ENCODE measurements at regions not wholly inside any gene's neighbourhood (a gene's known extent, or its start where the extent isn't known, plus 50 kb on each side); places are given as distances from the start of the nearest gene placed in this dataset.
"Not testable (repeated sequence)": the region's sequence is repeated elsewhere in the genome, so short reads cannot be mapped to it uniquely, and the experiment has no call there.

DNA sequence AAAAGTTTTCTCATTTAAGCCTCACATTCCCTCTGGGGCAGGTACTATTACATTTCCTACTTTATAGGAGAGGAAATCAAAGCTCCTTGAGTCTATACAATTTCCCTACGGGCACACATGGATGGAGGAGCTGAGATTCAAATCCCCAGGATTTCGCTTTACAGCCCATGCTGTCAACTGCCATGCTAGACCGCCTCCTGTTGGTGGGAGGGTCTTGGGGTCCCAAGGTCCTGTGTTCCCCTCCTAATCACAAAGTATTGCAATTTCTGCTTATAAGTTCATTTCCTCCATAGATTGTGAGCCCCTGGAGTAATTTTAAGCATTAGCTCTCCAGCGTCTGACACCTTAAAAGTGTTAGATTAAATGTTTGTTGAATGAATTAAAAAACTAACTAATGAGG, 95.9 kb upstream of the SMARCA2 start:
- DNase-seq (ENCODE audit: low read depth): no peak

- no peak for DNase-seq (ENCODE audit: low read depth)
Measured at GRCh38 chr9:1920386-1920785, 94.8 kb upstream of the SMARCA2 start.

- DNase-seq (ENCODE audit: low read depth): no peak
Measured at GRCh38 chr9:1922026-1922425, 93.1 kb upstream of the SMARCA2 start.

DNA sequence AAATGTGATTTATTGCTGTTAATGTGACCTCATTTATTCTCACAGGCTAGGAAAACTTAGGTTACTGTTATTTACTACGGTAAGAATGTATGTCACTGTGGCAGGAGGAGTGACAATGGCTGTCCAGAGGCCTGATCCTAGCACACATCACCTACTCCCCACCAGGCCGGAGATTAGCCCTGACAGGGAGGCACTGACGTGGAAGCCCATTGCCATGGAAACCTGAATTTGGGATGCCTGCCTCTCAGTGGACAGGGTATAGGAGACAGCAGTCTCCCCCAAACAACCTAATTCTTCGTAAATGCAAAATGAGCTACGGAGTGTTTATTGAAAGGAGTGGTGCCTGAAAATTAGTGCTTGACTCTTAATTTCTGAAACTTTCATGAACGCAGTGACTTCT, 87.6 kb upstream of the SMARCA2 start:
- no peak for DNase-seq (ENCODE audit: low read depth)

DNA sequence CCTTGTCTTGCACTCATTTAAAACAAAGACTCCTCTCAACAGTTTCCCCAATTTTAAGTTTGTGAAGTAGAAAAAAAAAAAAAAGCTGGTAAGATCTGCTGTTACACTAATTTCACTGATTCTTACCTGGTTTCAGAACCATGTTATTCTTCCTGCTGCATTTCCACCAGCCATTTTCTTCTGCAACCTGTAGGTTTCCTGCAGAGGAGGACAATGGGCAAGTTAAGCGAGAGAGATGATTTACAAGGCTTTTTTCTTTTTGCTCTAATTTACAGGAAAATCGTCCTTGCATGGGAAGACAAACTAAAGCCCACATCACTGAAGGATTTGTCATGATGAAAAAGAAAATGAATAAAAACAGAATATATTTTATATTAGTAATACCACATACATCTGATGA, 86.0 kb upstream of the SMARCA2 start:
- no peak for DNase-seq (ENCODE audit: low read depth)

DNA sequence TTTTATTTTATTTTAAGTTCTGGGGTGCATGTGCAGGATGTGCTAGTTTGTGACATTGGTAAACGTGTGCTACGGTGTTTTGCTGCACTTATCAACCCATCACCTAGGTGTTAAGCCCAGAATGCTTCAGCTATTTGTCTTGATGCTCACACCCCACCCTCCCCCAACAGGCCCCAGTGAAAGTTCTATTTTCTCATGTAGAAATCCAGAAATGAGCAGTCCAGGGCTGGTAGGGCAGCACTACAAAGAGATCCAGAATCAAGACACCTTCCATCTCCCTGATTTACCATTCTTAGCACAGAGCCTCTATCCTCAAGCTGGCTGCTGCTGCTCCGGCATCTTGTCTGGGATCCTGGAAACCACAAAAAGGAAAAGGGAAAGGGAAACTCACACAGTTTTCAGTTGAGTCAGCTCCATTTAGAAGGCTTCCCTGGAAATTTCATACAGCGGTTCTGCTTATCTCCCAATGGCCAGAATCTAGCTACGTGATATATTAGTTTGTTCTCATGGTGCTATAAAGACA, 85.4 kb upstream of the SMARCA2 start:
- no peak for DNase-seq (ENCODE audit: low read depth)

DNA sequence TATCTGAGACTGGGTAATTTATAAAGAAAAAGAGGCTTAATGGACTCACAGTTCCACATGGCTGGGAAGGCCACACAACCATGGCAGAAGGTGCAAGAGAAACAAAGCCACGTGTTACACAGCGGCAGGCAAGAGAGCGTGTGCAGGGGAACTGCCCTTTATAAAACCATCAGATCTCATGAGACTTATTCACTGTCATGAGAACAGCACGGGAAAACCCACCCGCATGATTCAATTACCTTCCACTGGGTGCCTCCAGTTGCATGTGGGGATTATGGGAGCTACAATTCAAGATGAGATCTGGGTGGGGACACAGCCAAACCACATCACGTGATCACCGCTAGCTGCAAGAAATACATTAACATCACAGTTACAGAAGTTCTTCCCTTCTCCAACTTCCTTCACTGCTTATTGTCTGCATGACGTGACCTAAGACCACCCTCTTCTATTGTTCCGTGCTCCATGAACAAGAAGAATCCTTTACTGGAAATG, 84.9 kb upstream of the SMARCA2 start:
- DNase-seq (ENCODE audit: low read depth): not testable (repeated sequence)

GRCh38 chr9:1938135-1938534, 77.0 kb upstream of the SMARCA2 start:
- no peak for DNase-seq (ENCODE audit: low read depth)

- DNase-seq (ENCODE audit: low read depth): no peak
Measured at GRCh38 chr9:1938675-1939170, 76.4 kb upstream of the SMARCA2 start.

GRCh38 chr9:1939466-1939865, 75.7 kb upstream of the SMARCA2 start:
- DNase-seq (ENCODE audit: low read depth): no peak

- no peak for DNase-seq (ENCODE audit: low read depth)
Measured at GRCh38 chr9:1939926-1940368, 75.2 kb upstream of the SMARCA2 start.

- peak; percentile 6 for DNase-seq (ENCODE audit: low read depth)
Measured at GRCh38 chr9:1941989-1942388, 73.2 kb upstream of the SMARCA2 start.

- no peak for DNase-seq (ENCODE audit: low read depth)
Measured at GRCh38 chr9:1946526-1947283, 68.4 kb upstream of the SMARCA2 start.

- DNase-seq (ENCODE audit: low read depth): no peak
Measured at GRCh38 chr9:1947438-1947837, 67.7 kb upstream of the SMARCA2 start.

DNA sequence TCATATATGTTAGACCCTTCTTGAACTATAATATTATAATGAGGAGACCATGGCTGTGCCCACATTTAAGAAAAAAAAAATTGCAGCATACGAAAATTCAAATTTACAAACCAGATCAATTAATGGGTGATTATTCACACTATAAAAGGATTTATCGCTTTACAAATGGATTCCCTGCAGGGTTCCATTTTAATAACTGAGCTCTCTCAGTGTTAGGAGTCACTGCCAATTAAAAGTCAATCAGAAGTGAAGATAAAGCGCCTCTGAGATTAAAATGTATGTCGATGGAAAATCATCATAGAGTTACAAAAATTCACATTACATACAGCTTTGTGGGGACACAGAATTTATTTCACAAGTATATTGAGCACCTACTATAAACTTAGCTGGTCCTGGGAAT, 66.6 kb upstream of the SMARCA2 start:
- no peak for DNase-seq (ENCODE audit: low read depth)

GRCh38 chr9:1951446-1951845, 63.7 kb upstream of the SMARCA2 start:
- no peak for DNase-seq (ENCODE audit: low read depth)

DNA sequence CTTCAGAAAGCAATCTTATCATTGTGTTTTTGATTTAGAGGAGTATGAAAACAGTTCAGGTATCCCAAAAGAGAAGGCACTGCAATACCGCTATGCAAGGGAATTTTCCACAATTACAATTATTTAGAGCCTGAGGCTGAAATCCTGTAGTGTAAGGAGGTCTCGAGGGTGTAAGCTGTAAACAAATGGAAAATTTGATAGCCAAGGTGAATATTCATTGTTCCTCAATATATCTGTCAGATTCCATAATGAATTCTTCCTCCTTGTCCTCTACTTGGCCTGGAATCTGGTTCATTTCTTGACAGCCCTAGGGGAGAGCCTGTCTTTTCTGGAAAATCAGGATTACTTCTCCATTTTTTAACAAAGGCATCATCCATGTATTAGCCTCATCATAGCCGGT, 63.1 kb upstream of the SMARCA2 start:
- no peak for DNase-seq (ENCODE audit: low read depth)

DNA sequence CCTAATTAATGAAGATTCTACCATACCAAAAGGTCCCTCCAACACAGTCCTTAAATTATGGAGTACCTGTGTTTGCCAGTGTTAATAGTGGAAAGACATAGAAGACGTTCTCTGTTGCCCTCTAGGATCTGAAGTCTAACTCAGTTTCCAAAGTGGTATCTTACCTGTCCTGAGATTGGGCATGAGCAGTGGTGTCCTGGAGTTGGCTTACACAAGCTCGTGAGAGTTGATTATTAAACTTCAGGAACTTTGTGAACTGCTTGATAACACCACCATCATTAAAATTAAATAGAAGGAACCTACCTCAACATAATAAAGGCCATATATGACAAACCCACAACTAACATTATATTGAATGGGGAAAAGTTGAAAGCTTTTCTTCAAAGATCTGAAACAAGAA, 60.9 kb upstream of the SMARCA2 start:
- no peak for DNase-seq (ENCODE audit: low read depth)

DNA sequence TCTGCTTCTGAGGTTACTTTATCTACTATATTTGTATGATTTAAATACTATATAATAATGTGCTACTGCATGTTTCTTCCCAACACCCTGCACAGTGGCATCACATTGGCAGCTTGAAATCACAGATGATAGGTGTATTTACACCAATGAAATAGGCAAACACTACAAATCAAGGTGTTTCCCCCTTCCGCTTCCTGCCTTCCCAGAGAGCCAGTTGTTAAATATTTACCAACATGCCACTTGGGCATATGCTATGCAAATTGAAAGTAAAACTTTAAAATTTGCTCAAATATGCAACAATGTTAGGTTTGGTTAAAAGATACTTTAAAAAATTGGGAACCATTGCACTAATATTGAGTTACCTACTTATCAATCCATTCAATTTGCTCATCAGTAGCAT, 58.2 kb upstream of the SMARCA2 start:
- no peak for DNase-seq (ENCODE audit: low read depth)

DNA sequence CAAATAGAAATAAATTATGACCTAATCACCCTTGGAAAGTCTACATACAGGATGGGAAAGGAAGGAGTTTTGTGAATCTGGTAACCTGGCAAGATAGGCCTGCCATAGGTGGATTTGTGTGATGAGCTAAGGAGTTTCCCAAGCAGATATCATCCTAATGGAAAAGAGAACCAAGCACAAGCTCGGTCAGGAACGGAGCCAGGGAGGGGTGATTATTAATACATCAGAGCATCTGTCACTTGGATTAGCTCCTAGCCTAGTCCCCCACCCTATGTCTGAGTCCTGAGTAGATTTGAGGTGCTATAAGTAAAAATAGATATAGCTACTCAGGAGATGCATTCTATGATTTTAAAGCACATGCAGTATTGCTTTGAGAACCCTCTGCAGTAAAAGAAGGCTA, 57.3 kb upstream of the SMARCA2 start:
- DNase-seq (ENCODE audit: low read depth): no peak

GRCh38 chr9:1959371-1959770, 55.8 kb upstream of the SMARCA2 start:
- no peak for DNase-seq (ENCODE audit: low read depth)

GRCh38 chr9:1960342-1961042, 54.7 kb upstream of the SMARCA2 start:
- no peak for DNase-seq (ENCODE audit: low read depth)

DNA sequence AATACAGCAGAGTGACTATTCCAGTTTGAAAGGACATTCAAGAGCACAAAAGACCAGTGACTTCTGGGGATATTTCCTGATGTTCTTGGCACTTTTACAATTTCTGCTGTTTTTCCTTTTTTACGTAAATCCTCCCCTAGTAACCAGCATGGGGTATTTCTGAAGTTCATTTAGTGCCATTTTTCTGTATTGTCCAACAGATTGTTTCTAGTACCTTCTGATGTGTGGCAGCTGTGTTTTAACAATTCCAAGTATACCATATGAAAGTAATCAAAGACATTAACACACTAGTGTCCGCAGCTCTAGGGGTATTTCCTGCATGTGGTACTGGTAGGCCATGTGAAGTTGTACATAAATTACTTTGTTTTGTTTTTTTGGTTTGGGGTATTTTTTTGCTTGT, 53.0 kb upstream of the SMARCA2 start:
- peak; percentile 7 for DNase-seq (ENCODE audit: low read depth)
